ENCODE measurements at regions not wholly inside any gene's neighbourhood (a gene's known extent, or its start where the extent isn't known, plus 50 kb on each side); places are given as distances from the start of the nearest gene placed in this dataset.

GRCh38 chr14:55946231-55946630, 172.0 kb upstream of the PELI2 start:
- DNase-seq, result no peak

GRCh38 chr14:55948399-55948798, 169.8 kb upstream of the PELI2 start:
- no peak for DNase-seq

DNA sequence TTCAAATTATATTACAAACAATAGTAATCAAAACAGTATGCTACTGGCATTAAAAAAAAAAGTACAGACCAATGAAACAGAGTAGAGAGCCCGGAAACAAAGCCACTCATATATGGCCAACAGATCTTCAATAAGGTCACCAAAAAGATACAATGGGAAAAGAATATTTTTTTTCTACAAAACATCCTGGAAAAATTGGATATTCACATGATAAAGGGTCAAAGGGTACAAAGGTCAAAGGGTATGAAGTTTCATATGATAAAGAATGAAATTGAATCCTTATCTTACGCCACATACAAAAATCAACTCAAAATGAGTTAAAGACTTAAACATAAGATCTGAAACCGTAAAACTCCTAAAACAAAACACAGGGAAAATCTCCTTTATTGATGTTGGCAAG, 168.5 kb upstream of the PELI2 start:
- no peak for DNase-seq

DNA sequence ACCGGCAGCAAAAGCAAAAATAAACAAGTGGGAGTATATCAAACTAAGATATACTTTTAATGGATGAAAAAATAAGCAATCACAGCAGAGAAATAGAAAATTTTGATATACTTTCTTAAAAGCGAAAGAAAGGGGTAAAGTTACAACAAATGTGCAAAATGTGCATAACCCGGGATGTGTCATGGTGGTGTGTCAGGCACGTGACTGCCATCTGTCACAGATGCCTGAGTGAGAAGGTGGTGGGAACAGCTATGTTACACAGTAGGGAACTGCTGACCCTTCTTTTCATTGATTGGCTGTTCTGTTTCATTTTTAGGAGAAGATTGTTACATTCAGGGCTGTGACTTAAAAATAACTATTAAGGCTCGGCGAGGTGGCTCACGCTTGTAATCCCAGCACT, 168.1 kb upstream of the PELI2 start:
- DNase-seq, result no peak

GRCh38 chr14:55951341-55952206, 166.6 kb upstream of the PELI2 start:
- no peak for DNase-seq

DNA sequence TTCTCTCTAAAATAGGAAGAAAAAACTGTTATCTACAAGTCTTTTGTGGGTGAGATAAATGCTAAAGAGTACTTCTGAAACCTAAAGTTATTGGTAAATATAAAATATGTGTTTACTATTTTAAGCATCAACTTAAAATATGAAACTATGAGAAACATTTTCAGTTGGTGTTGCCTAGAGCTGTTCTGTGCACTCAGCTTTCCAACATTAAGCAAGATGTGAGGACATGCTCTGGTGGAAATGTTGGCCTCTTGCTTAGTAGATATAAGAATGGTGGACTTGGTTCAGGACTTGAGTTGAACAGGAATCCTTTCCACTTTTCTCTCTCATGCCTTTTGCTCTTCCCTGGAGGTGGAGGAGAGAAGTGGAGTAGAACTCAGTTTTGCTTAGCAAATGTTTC, 164.1 kb upstream of the PELI2 start:
- DNase-seq, result no peak

DNA sequence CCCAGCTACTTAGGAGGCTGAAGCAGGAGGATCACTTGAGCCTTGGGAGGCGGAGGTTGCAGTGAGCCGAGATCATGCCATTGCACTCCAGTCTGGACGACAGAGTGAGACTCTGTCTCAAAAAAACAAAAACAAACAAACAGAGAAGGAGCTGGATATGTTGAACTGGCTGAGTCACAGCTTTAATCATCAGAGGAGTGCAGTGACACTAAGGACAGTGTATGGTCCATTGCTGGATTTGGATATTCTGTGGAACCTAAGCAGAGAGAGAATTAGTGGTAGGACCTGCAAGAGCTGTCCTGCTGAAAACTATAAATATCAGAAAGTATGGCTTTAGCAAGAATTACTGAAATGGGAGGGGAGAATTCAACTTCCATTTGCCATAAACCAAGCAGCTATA, 163.0 kb upstream of the PELI2 start:
- DNase-seq, result no peak

- DNase-seq, result no peak
Measured at GRCh38 chr14:55957950-55958349, 160.3 kb upstream of the PELI2 start.

GRCh38 chr14:55963295-55963694, 154.9 kb upstream of the PELI2 start:
- DNase-seq, result no peak

DNA sequence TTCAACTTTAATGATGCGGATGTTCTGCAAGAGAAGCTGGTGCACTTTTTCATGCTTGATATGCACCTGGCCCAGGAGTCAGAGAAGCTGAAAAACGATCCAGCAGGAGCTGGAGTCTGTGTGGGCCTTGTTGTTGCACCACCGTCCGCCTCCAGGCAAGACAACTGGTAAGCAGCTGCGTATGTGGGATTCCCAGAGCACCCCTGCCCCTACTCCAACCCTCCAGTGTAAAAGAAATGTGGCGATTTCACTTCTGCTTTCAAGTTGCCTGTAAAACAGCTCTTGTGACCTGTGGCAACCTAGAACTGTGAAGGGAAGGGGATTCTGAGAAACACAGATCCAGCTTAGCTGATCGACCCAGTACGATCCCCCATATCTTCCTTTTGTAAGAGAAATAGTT, 154.1 kb upstream of the PELI2 start:
- no peak for DNase-seq

GRCh38 chr14:55964821-55965220, 153.4 kb upstream of the PELI2 start:
- no peak for DNase-seq

DNA sequence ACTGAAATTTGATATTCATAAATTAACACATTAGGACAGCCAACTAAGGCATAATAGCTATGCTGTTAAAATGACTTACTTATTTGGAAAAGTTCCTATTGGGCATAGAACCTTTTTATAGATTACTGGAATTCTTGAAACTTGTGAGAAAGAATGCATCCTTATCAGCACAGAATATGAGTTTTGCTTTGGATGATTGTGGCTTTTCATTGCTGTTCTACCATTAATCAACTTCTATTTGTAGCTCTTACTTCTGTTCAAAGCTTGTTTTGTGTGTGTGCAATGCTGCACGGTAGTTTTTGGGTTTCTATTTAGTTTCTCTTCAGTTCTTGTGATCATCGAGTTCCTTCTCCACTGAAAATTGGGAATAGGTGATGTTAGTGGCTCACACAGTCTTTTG, 152.4 kb upstream of the PELI2 start:
- DNase-seq, result no peak

DNA sequence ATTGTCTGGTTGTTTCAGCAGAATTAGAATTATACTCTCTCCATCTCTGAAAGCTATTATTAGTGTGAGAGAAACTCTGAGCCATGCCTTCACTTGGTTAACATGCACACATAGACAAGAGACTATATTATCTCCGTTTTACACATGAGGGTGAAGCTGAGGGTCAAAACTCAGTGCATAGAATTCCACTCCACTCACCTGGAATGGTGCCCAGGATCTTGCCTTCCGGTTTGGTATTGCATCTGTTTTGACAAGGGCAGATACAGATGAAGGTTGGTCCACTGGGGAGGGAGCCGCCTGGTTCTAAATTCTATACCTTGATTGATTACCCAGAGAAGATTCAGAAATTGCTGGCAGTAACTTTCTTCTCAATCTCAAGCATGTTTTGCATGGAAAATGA, 149.5 kb upstream of the PELI2 start:
- DNase-seq, result no peak

DNA sequence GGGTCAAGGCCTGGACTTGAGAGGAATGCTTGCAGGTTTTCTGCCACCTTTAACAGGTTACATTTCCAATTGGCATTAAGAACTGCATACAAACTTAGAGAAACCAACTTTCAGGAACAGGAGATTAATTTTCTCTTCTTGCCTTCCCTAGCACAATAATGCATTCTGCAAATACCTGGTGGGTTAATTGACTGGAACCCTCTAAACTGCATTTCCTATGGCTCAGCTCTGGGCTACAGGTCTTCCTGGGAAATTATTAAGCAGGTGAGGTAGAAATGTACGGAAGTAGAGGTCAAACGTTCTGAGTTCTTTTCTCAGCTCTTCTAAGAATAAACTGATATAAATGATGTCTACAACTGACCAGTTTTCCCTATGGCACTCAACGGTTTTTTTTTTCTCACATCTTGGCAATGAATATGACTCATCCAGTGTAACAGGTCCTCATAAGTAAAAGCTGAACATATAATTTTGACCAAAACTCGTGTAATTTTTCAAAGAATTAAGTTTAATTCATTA, 144.9 kb upstream of the PELI2 start:
- DNase-seq, result no peak

- DNase-seq, result no peak
Measured at GRCh38 chr14:55973911-55974630, 144.1 kb upstream of the PELI2 start.

GRCh38 chr14:55975281-55975910, 142.8 kb upstream of the PELI2 start:
- no peak for DNase-seq

- no peak for DNase-seq
Measured at GRCh38 chr14:55976219-55976618, 142.0 kb upstream of the PELI2 start.

- DNase-seq, result no peak
Measured at GRCh38 chr14:55976655-55977054, 141.6 kb upstream of the PELI2 start.

GRCh38 chr14:55977392-55978150, 140.6 kb upstream of the PELI2 start:
- no peak for DNase-seq

- DNase-seq, result no peak
Measured at GRCh38 chr14:55979096-55979495, 139.1 kb upstream of the PELI2 start.

DNA sequence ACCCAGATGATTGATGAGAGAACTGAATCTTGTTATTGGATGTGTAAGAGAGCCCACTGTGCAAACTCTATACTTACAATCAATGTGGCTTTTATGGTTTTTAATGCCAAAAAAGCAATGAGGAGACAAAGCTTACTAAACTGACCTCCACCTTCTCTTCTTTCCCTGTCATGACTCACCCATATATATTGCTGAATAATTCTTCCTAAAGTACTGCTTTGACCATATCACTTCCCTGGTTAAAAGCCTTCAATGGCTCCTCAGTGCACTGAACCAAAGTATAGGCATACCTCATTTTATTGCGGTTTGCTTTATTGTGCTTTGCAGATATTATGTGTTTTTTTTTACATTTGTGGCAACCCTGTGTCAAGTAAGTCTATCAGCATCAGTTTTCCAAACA, 138.4 kb upstream of the PELI2 start:
- no peak for DNase-seq

DNA sequence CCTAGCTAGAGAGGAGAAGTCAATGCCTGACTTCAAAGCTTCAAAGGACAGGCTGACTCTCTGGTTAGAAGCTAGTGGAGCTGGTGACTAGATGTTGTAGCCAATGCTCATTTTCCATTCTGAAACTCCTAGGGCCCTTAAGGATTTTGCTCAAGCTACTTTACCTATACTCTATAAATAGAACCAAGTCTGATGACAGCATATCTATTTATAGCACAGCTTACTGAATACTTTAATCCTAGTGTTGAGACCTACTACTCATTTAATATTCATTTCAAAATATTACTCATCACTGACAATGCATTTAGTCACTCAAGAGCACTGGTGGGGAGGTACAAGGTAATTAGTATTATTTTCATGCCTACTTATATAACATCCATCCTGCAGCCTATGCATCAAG, 137.2 kb upstream of the PELI2 start:
- no peak for DNase-seq

DNA sequence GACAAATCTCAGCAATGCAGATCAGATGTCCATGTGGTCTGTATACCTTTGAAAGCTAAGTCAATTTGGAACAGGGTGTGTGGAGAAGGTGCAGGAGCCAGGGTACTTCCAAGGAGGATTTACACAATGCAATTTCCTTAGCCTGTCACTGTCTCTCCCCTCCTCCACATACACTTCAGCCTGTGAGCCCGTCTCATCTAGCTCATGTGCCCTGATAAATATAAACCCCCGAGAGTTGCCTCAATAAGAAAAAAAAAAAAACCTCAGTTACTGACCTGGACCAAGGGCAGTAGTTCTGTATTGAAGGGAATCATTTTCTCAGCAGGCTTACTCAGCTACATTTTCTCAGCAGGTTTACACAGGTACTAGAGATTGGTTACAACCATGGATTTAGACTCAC, 132.1 kb upstream of the PELI2 start:
- no peak for DNase-seq

Measured in CD4-positive, alpha-beta T cell treated with Interleukin-17A for 1 hour (primary cell).